HG03442 (cell line): ENCODE measurements at regions not wholly inside any gene's neighbourhood (a gene's known extent, or its start where the extent isn't known, plus 50 kb on each side); places are given as distances from the start of the nearest gene placed in this dataset.

ENCODE experiments used
- ATAC-seq: cut with Tn5 transposase; IDR thresholded peaks from one replicate; pipeline ENCODE4 v1.9.1; 2021; ENCODE audit warnings: mild to moderate bottlenecking, moderate library complexity; ENCODE audit not compliant: unreplicated experiment

DNA sequence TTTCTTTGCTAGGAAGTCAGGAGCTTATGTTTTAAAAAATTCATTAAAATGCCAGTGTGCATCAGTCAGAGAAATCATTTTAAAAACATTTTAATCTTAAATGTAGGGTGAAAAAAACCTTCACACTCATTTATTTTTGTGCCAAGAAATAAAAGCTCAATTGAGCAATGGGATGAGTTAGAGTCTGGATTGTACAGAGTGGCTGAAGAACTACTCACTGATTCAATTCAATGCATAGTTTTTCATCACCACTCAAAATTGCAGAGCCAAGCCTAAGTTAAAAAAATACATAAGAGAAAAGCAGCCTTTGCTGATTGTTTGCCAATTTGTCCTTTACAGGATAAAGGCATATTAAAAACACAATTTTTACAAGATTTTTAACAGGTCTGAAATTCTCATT lies 168.2 kb upstream of the DMRTA1 start:
- ATAC-seq = no peak

- no peak for ATAC-seq
Observed at GRCh38 chr9:22279636-22280035, 167.0 kb upstream of the DMRTA1 start.

GRCh38 chr9:22285066-22285465 lies 161.6 kb upstream of the DMRTA1 start:
- no peak for ATAC-seq

GRCh38 chr9:22286661-22287060 lies 160.0 kb upstream of the DMRTA1 start:
- no peak for ATAC-seq

- no peak for ATAC-seq
Observed at GRCh38 chr9:22288661-22289060, 158.0 kb upstream of the DMRTA1 start.

GRCh38 chr9:22307013-22307711 lies 139.5 kb upstream of the DMRTA1 start:
- no peak for ATAC-seq

DNA sequence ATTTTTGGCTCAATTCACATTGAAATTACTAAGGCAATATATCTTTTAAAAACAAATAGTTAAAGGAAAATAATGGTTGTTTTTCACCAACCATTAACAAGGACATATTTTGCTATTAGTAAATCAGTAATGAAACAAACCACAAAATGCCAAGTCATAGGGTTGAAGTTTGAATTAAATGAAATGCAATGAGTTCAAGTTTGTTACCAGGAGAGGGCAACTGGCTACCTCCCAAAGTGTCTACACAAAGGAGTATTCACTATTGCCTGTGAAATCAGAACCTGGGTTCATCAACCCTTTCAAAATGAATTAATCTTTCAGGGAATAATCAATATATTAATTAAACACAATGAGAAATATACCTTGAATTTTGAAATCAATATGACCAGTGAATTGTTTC lies 138.4 kb upstream of the DMRTA1 start:
- ATAC-seq = no peak

DNA sequence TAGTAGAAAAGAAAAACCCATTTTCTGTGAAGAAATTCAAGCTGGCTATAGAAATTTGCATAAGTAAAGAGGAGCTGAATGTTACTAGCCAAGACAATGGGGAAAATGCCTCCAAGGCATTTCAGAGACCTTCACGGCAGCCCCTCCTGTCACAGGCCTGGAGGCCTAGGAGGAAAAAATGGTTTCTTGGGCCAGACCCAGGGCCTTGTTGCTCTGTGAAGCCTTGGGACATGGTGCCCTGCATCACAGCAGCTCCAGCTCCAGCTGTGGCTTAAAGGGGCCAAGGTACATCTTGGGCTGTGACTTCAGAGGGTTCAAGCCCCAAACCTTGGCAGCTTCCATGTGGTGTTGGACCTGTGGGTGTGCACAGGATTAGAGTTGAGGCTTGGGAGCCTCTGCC lies 130.0 kb upstream of the DMRTA1 start:
- no peak for ATAC-seq

DNA sequence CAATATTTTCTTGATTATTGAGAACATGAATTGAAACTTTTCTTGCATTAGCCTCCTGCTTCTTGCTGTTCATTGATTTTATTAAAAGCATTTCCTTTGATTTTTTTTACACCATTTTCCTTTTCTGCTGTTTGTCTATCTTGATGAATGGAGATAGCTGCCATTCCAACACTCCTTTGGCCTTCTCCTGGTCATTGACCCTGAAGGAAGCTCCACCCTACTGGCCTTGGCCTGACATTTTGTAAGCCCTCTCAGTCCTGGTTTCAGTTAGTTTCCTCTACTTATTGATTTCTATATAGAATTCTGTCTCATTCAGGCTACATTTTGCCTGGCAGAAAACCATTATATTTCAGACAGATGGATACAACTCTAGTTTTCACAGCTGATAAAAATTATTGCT lies 115.1 kb upstream of the DMRTA1 start:
- no peak for ATAC-seq

GRCh38 chr9:22332202-22332601 lies 114.4 kb upstream of the DMRTA1 start:
- ATAC-seq = no peak

GRCh38 chr9:22337261-22337660 lies 109.4 kb upstream of the DMRTA1 start:
- no peak for ATAC-seq

DNA sequence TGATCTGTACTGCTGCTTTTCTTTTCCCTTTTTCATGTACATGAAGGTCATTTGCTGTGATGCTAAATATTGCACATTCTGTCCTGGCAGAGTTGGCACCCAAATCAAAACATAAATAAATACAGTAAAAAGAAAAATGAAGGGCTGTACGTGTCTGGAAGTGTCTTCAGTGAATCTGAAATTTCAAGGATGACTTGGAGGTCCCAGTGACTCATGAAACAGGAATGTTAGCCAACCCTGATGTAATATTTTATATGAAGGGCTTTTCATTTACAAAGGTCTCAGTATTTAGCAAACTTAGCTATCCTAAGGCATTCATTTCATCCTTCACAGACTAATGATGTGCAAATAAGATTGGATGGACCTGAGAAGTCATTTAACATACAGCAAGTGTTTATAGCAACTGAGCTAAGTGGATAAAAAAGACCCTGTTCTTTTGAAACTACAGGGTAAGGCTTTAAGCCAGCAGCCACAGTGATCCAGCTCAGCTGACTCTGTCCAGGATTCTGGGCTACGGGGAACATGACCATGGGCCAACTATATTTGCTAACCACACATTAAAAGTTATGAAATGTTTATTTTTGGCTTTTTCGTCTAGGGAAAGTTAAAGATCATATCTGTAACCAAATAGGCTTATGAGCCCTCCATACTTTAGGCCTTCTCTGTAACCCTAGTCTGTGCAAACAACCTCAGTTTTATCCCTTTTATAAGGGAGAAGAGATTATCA lies 104.0 kb upstream of the DMRTA1 start:
- ATAC-seq = no peak

DNA sequence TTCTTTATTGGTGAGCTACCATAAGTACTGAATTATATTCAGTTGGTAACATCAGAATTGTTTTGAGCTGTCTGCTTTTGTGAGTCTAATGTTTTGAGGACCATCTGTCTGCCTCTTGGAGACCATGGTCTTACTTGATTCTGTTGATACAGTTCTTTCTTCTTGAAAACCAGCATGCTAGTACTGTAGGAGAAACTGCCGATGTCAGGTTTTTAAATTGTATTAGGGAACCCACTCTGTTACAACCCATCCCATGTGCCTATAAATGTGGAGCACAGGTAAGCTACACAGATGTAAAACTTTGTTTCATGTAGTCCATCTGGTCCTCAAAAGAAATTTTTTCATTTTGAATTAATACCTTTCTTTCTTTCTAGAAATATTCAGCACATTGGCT lies 103.4 kb upstream of the DMRTA1 start:
- no peak for ATAC-seq

DNA sequence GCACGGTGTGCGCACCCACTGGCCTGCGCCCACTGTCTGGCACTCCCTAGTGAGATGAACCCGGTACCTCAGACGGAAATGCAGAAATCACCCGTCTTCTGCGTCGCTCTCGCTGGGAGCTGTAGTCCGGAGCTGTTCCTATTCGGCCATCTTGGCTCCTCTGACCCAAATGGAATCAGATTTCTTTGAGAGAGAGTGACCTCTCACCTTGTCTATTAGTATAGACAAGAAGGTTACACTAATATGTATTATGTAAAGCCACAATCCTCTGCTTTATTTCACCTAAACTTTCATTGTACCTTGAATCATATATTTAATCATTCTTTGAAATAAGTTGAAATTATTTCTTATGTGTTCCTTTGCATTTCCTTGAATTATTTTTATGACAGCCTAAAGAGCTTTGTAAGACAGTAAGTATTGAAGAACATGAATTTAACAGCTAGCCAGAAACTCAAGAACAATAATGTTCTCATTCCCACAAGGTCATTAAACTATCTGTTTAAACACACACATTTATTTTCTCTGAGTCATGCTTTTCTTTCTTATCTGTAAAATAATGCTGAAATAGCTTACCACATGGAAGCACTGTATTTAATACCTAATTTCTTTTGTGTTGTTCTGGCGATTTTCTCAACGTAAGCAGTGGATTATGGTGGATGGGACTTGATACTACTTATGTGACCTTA lies 91.8 kb upstream of the DMRTA1 start:
- no peak for ATAC-seq

GRCh38 chr9:22356985-22357384 lies 89.6 kb upstream of the DMRTA1 start:
- ATAC-seq = no peak

GRCh38 chr9:22363421-22363887 lies 83.2 kb upstream of the DMRTA1 start:
- ATAC-seq = no peak

DNA sequence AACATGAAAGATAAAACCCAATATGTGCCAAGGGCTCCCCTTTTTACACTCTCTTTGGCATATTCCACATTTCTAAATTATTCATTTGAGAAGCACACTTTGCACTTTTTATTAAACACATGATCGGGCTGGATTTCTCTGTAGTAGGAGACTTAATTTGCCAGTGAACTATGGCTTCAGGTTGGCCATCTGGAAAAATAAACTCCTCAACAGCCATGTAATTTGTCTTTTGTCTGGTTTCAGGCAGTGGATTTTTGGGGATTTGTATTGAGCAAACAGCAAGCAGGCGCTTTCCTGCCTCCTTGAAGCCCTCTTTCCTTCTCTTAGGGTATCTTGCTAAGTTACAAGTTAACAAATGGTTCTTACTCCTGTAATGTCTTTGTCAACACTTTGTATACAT lies 73.0 kb upstream of the DMRTA1 start:
- no peak for ATAC-seq

GRCh38 chr9:22374051-22374450 lies 72.6 kb upstream of the DMRTA1 start:
- ATAC-seq = no peak

DNA sequence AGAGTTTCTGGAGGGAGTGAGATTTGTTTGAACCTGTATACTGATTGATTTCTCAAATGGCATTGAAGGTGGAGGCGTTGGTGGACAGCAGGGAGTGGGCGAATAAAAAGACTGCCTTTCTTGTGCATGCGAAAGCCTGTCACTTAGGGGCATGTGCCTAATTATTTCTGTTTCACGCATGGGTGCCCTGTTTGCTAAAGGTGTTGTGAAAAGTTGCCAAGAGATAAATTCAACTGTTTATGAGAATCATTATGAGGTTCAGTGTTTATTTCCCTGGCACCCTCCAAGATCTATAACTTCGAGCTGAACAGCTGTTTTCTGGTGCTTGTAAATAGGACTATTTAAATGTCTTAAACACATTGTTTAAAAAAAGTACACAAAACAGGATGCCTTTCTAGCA lies 67.4 kb upstream of the DMRTA1 start:
- ATAC-seq = no peak

GRCh38 chr9:22381170-22381569 lies 65.5 kb upstream of the DMRTA1 start:
- ATAC-seq = no peak

DNA sequence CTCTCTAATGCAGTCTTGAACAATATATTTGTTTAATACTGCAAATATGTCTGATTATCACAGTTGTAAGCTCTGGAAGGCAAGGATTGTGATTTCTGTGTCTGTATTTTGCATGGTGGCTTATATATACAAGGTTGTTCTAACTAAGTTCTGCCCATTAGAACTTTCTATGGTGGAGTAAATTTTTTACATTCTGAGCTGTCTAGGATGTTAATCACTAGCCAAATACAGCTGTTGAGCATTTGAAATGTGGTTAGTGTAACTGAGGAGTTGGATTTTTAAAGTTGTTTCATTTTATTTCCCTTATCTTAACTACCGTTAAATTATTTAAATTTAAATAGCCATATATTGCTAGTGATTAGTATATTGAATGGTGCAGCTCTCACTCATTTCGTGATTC lies 64.3 kb upstream of the DMRTA1 start:
- ATAC-seq = no peak

DNA sequence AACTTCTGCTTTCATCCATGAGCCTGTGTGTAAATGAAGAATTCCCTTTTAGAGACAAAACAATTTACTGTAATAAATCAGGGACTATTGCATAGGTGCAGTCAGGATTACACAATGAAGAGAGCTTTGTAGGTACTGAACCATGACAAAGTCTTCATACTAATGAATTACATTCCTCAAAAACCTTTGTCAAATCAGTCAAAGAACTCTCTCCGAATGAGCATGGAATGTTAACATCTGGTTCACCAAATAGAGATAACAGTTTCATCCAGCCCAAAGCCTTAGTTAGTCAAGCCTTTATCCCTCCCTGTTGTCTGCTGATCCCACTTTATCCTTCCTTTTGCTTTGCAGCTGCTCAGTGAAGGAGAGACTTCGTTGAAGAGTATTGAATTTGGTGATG lies 62.9 kb upstream of the DMRTA1 start:
- ATAC-seq = no peak
